ENCODE measurements at regions not wholly inside any gene's neighbourhood (a gene's known extent, or its start where the extent isn't known, plus 50 kb on each side); places are given as distances from the start of the nearest gene placed in this dataset.

- TF ChIP-seq, protein P1, sequence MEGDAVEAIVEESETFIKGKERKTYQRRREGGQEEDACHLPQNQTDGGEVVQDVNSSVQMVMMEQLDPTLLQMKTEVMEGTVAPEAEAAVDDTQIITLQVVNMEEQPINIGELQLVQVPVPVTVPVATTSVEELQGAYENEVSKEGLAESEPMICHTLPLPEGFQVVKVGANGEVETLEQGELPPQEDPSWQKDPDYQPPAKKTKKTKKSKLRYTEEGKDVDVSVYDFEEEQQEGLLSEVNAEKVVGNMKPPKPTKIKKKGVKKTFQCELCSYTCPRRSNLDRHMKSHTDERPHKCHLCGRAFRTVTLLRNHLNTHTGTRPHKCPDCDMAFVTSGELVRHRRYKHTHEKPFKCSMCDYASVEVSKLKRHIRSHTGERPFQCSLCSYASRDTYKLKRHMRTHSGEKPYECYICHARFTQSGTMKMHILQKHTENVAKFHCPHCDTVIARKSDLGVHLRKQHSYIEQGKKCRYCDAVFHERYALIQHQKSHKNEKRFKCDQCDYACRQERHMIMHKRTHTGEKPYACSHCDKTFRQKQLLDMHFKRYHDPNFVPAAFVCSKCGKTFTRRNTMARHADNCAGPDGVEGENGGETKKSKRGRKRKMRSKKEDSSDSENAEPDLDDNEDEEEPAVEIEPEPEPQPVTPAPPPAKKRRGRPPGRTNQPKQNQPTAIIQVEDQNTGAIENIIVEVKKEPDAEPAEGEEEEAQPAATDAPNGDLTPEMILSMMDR (IDR thresholded peaks at IDR 0.05), result no peak
These were observed 333.7 kb downstream of the CYP26B1 start for GRCh38 chr2:71813807-71814470.

GRCh38 chr2:71813315-71813714 is 334.3 kb downstream of the CYP26B1 start:
- TF ChIP-seq, protein P1 (IDR thresholded peaks at IDR 0.05), result no peak

GRCh38 chr2:71812736-71813135 is 334.9 kb downstream of the CYP26B1 start:
- TF ChIP-seq, protein P1 (IDR thresholded peaks at IDR 0.05), result no peak

DNA sequence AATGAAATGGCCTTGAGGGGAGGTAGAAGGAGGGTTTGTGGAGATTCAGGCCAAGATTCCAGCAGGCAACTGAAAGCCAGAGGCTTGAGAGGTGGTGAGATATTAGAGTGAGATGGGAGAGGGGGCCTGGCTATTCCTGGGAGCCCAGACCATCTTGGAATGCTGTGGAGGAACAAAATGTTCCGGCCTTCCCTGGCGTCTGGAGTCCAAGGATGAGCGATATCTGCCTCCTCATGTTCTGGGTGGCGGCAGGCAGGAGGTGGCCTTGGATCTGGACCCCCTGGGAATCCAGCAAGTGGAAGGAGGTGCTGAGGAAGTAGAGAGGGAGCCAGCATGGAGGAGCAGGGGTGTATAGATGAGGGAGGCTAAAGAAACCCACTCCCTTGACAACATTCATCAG is 335.9 kb downstream of the CYP26B1 start:
- TF ChIP-seq, protein P1 (IDR thresholded peaks at IDR 0.05), result no peak

GRCh38 chr2:71811157-71811556 is 336.5 kb downstream of the CYP26B1 start:
- TF ChIP-seq, protein P1 (IDR thresholded peaks at IDR 0.05), result no peak

GRCh38 chr2:71807581-71808451 is 339.8 kb downstream of the CYP26B1 start:
- TF ChIP-seq, protein P1 (IDR thresholded peaks at IDR 0.05), result no peak

- TF ChIP-seq, protein P1 (IDR thresholded peaks at IDR 0.05), result no peak
These were observed 341.2 kb downstream of the CYP26B1 start for GRCh38 chr2:71806432-71806831.
